ENCODE measurements at regions not wholly inside any gene's neighbourhood (a gene's known extent, or its start where the extent isn't known, plus 50 kb on each side); places are given as distances from the start of the nearest gene placed in this dataset.
"Not testable (repeated sequence)": the region's sequence is repeated elsewhere in the genome, so short reads cannot be mapped to it uniquely, and the experiment has no call there.

DNA sequence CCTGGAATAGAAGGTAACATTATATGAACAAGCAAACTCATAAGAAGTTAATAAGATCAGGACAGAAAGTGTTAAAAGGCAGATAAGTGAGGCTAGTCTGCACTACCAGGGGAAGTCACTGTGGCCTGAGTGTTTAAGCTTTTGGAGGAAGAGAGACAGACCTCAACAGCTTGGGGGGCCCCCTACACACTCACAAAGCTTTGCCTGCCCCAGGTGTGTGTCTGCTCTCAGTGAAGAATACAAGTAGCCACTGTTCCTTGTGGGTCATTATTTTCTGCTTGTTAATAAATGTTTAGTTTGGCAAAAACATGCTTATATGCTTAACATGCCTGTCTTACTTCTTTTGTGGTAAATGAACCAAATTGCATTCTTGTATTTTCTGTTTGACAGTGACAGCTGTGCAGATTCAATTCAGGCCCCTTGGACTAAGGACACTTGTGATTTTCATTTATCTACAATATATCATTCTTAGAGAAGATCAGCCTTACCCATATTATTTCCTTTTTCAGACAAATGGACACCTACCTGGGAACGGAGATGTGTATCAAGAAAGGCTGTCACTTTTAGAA lies 50.7 kb upstream of the C12orf71 start:
- Mint-ChIP-seq H3K4me3 (no peak overlapping the region), H3K36me3 (peaks cover 12% of the 10 kb centered on the region), H3K4me1 (no peaks in the 10 kb centered on the region), H3K27me3 (no peaks in the 10 kb centered on the region), H3K27ac (no peak overlapping the region), H3K9me3 (peaks cover 1 to 6% (median 4%) of the 10 kb centered on the region in 7 donors)
- Histone ChIP-seq H3K36me3 (ENCODE audit: control insufficient read depth, insufficient read depth, low read length) (no peaks in the 10 kb centered on the region), H3K27me3 (ENCODE audit: control insufficient read depth, insufficient read depth, low read length) (no peaks in the 10 kb centered on the region), H3K9me3 (ENCODE audit: control insufficient read depth in 2 of 2, low read length in 2 of 2) (no peaks in the 10 kb centered on the region), H3K27ac (ENCODE audit: insufficient read depth, low read length, poor library complexity, severe bottlenecking) (no peak overlapping the region), H3K4me1 (ENCODE audit: control insufficient read depth, insufficient read depth, low read length, poor library complexity, severe bottlenecking) (no peaks in the 10 kb centered on the region), H3K4me3 (ENCODE audit: low read depth, low read length) (no peak overlapping the region)
- DNase-seq = no peak
- ATAC-seq (ENCODE audit: low read depth in 2 of 2) = no peak

DNA sequence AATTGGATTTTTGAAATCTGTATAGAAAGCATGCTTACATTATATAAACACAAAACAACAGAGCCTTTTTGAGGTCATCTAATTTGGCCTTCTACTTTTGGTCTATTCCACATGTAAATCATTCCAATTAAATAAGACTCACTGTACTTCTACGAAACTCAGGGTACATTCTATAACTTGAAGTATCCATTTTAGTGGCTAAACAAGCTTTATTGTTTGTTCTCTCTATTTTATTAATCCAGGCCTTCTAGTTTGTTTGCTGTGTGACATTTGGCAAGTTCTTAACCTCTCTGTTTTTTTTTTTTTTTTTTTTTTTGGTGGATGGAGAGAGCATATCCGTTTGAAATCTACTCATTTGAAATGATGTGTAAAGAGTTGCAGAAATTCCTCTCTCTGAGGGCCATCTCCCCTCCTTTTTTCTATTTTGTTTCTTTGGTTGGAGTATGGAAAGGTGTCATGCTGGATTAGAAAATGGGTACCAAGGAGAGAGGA lies 58.1 kb upstream of the C12orf71 start:
- Mint-ChIP-seq H3K27ac (no peak overlapping the region), H3K36me3 (peaks cover 4% of the 10 kb centered on the region), H3K4me1 (peaks cover 8 to 21% (median 11%) of the 10 kb centered on the region in 4 donors), H3K4me3 (no peak overlapping the region), H3K9me3 (peaks cover 0 to 5% (median 4%) of the 10 kb centered on the region in 7 donors), H3K27me3 (no peaks in the 10 kb centered on the region)
- no peaks in the 10 kb centered on the region for H3K36me3 ChIP-seq (ENCODE audit: control insufficient read depth, insufficient read depth, low read length)
- H3K27me3 ChIP-seq (ENCODE audit: control insufficient read depth, insufficient read depth, low read length) = no peaks in the 10 kb centered on the region
- H3K4me1 ChIP-seq (ENCODE audit: control insufficient read depth, insufficient read depth, low read length, poor library complexity, severe bottlenecking) = no peaks in the 10 kb centered on the region
- no peaks in the 10 kb centered on the region for H3K9me3 ChIP-seq (ENCODE audit: control insufficient read depth in 2 of 2, low read length in 2 of 2)
- DNase-seq (no peak), ATAC-seq (ENCODE audit: low read depth in 2 of 2) (no peak)
- no peak overlapping the region for H3K27ac ChIP-seq (ENCODE audit: insufficient read depth, low read length, poor library complexity, severe bottlenecking)
- H3K4me3 ChIP-seq (ENCODE audit: low read depth, low read length) = no peak overlapping the region

DNA sequence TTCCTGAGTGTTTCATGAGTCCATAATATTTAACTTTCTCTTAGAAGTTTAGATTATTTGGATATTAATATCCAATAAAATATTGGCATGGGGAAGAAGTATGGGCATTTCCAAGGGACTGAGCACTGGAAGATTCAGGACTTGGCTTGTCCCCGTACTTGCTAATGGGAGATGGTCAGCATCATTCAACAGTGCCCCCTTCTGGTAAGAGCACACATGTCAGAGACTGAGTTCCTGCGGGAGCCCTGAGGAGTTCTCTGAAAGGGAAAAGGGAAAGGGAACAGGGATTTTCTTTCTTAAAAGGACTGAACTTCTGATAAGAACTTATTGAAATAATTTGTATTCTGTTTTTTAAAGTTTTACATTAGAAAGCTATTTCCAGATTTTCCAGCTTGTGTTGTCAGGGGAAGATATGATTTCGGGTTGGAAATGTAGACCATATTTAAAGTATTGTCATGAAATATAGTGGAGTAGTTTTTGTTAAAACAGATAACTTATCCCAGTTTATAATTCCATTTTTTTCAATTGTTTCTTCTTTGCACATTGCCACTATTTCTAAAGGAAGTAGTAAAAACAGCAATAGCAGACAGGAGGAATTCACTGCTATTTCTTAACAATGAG lies 59.8 kb upstream of the C12orf71 start:
- Histone ChIP-seq H3K4me1 (ENCODE audit: control insufficient read depth, insufficient read depth, low read length, poor library complexity, severe bottlenecking) (no peaks in the 10 kb centered on the region), H3K27me3 (ENCODE audit: control insufficient read depth, insufficient read depth, low read length) (no peaks in the 10 kb centered on the region), H3K27ac (ENCODE audit: insufficient read depth, low read length, poor library complexity, severe bottlenecking) (no peak overlapping the region), H3K4me3 (ENCODE audit: low read depth, low read length) (no peak overlapping the region), H3K36me3 (ENCODE audit: control insufficient read depth, insufficient read depth, low read length) (no peaks in the 10 kb centered on the region), H3K9me3 (ENCODE audit: control insufficient read depth in 2 of 2, low read length in 2 of 2) (no peaks in the 10 kb centered on the region)
- ATAC-seq (ENCODE audit: low read depth in 2 of 2) (peak; percentile 47 to 62), DNase-seq (peak; percentile 4 to 65 (median 30))
- Mint-ChIP-seq H3K4me3 (no peak overlapping the region), H3K36me3 (no peaks in the 10 kb centered on the region), H3K4me1 (peaks cover 8 to 22% (median 14%) of the 10 kb centered on the region in 4 donors), H3K9me3 (peaks cover 0 to 2% (median 0%) of the 10 kb centered on the region in 7 donors), H3K27ac (no peak overlapping the region), H3K27me3 (no peaks in the 10 kb centered on the region)

DNA sequence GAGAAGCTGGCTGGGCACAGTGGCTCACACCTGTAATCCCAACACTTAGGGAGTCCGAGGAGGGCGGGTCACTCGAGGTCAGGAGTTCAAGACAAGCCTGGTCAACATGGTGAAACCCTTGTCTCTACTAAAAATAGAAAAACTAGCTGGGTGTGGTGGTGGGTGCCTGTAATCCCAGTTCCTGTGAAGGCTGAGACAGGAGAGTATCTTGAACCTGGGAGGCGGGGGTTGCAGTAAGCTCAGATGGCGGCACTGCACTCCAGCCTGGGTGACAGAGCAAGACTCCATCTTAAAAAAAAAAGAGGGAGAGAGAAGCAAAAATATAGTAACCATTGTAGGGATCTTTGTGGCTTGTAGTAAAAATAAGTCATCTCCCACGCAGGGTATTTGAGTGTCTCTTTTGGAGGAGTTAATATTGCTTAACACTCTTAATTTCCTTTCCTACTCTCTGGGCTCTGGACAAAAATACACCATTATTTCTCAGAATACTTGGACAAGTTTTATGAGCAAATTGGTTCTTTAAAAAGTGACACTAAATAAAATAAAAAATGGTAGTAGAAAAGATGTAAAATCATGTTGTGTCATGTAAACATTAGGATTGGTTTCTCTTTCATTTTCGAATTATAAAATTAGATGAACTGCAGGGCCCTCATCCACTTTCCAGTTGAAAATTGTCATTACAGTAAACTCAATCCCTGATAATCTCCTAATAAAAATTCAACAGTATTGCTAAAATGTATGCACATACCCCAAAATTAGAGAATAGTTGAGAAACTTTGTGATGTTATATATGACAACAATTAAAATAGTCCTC lies 61.1 kb upstream of the C12orf71 start:
- Mint-ChIP-seq H3K27ac (peak overlapping the region in 1 of 3 donors; percentile 48), H3K9me3 (no peaks in the 10 kb centered on the region), H3K4me3 (no peak overlapping the region), H3K27me3 (no peaks in the 10 kb centered on the region), H3K36me3 (no peaks in the 10 kb centered on the region), H3K4me1 (peaks cover 8 to 22% (median 14%) of the 10 kb centered on the region in 4 donors)
- no peaks in the 10 kb centered on the region for H3K9me3 ChIP-seq (ENCODE audit: control insufficient read depth in 2 of 2, low read length in 2 of 2)
- DNase-seq (peak in 1 of 3 donors; percentile 29), ATAC-seq (ENCODE audit: low read depth in 2 of 2) (no peak)
- H3K27ac ChIP-seq (ENCODE audit: insufficient read depth, low read length, poor library complexity, severe bottlenecking) = no peak overlapping the region
- H3K4me1 ChIP-seq (ENCODE audit: control insufficient read depth, insufficient read depth, low read length, poor library complexity, severe bottlenecking) = no peaks in the 10 kb centered on the region
- H3K4me3 ChIP-seq (ENCODE audit: low read depth, low read length) = peak overlapping the region; percentile 26
- no peaks in the 10 kb centered on the region for H3K36me3 ChIP-seq (ENCODE audit: control insufficient read depth, insufficient read depth, low read length)
- H3K27me3 ChIP-seq (ENCODE audit: control insufficient read depth, insufficient read depth, low read length) = no peaks in the 10 kb centered on the region

DNA sequence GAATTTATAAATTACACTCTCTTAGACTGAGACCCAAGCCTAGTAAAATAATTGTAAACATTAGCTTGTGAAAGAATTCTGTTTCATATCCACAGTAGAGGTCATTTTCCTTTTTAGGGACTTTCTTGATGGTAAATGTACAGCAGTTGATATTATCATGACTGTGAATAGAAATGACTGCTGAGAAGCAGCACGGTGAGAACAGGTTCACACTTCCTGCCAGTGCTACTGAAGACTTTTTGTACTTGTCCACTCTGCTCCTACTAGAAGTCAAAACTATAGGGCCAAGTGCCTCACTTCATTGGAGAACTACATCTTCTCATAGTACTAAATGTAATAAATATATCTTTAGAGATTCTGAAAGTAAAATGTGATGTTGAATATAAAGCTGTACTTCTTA lies 63.3 kb upstream of the C12orf71 start:
- not testable (repeated sequence) for H3K27ac ChIP-seq (ENCODE audit: insufficient read depth, low read length, poor library complexity, severe bottlenecking); H3K27ac Mint-ChIP-seq; H3K4me3 ChIP-seq (ENCODE audit: low read depth, low read length); H3K27me3 Mint-ChIP-seq; H3K27me3 ChIP-seq (ENCODE audit: control insufficient read depth, insufficient read depth, low read length); H3K4me1 ChIP-seq (ENCODE audit: control insufficient read depth, insufficient read depth, low read length, poor library complexity, severe bottlenecking); H3K9me3 Mint-ChIP-seq; DNase-seq; H3K4me3 Mint-ChIP-seq; ATAC-seq (ENCODE audit: low read depth in 2 of 2); H3K36me3 Mint-ChIP-seq; H3K9me3 ChIP-seq (ENCODE audit: control insufficient read depth in 2 of 2, low read length in 2 of 2); H3K36me3 ChIP-seq (ENCODE audit: control insufficient read depth, insufficient read depth, low read length)
- H3K4me1 Mint-ChIP-seq = peaks cover 8 to 24% (median 16%) of the 10 kb centered on the region in 4 donors

DNA sequence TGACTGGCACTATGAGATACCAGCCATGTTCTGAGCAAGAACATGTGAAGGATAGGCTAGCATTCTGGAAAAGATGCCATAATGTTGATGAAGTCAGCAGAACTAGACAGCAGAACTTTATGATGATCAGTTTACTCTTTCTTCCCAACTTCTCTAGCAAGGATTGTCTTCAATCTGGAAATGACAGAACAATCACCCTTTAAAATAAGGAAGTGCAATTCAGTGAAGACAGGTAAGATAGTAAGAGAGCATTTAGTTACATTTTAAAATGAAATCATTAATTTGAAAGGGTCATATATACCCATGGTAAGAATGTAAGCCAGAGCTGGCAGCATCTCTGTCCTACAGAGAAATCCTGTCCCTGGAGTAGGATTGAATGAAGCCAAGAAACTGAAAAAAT lies 66.0 kb upstream of the C12orf71 start:
- no peak overlapping the region for H3K4me3 ChIP-seq (ENCODE audit: low read depth, low read length)
- no peaks in the 10 kb centered on the region for H3K4me1 ChIP-seq (ENCODE audit: control insufficient read depth, insufficient read depth, low read length, poor library complexity, severe bottlenecking)
- no peak for DNase-seq
- ATAC-seq (ENCODE audit: low read depth in 2 of 2) = no peak
- no peaks in the 10 kb centered on the region for H3K36me3 Mint-ChIP-seq
- peaks cover 0 to 1% (median 0%) of the 10 kb centered on the region in 7 donors for H3K9me3 Mint-ChIP-seq
- H3K4me1 Mint-ChIP-seq = peaks cover 5 to 24% (median 9%) of the 10 kb centered on the region in 4 donors
- H3K9me3 ChIP-seq (ENCODE audit: control insufficient read depth in 2 of 2, low read length in 2 of 2) = no peaks in the 10 kb centered on the region
- no peaks in the 10 kb centered on the region for H3K27me3 ChIP-seq (ENCODE audit: control insufficient read depth, insufficient read depth, low read length)
- no peak overlapping the region for H3K27ac ChIP-seq (ENCODE audit: insufficient read depth, low read length, poor library complexity, severe bottlenecking)
- H3K27me3 Mint-ChIP-seq = no peaks in the 10 kb centered on the region
- no peak overlapping the region for H3K27ac Mint-ChIP-seq
- no peak overlapping the region for H3K4me3 Mint-ChIP-seq
- no peaks in the 10 kb centered on the region for H3K36me3 ChIP-seq (ENCODE audit: control insufficient read depth, insufficient read depth, low read length)

DNA sequence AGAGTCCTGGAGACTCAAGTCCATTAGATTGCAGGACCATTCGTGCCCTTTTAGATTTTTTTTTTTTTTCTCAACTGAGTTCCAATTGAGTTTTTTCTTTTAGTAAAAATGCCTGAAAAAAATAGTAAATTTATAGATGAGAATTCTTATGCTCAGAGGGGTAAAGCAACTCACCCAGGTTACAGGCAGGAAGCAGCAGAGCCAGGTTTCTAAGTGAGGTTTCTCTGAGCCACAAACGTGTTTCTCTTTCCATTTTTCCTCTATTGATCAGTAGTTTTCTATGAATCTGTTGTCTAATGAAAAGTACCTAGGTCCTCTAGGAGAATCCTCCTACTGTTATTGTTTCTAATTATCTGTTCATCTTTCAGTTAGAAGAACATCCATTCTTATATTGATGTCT lies 66.4 kb upstream of the C12orf71 start:
- no peaks in the 10 kb centered on the region for H3K36me3 Mint-ChIP-seq
- H3K4me3 ChIP-seq (ENCODE audit: low read depth, low read length) = no peak overlapping the region
- peaks cover 0 to 1% (median 0%) of the 10 kb centered on the region in 7 donors for H3K9me3 Mint-ChIP-seq
- H3K27me3 Mint-ChIP-seq = no peaks in the 10 kb centered on the region
- H3K9me3 ChIP-seq (ENCODE audit: control insufficient read depth in 2 of 2, low read length in 2 of 2) = no peaks in the 10 kb centered on the region
- no peak for ATAC-seq (ENCODE audit: low read depth in 2 of 2)
- peak in 1 of 3 donors; percentile 21 for DNase-seq
- H3K4me1 ChIP-seq (ENCODE audit: control insufficient read depth, insufficient read depth, low read length, poor library complexity, severe bottlenecking) = no peaks in the 10 kb centered on the region
- no peak overlapping the region for H3K27ac Mint-ChIP-seq
- H3K36me3 ChIP-seq (ENCODE audit: control insufficient read depth, insufficient read depth, low read length) = no peaks in the 10 kb centered on the region
- no peak overlapping the region for H3K27ac ChIP-seq (ENCODE audit: insufficient read depth, low read length, poor library complexity, severe bottlenecking)
- peaks cover under 1 to 24% (median 6%) of the 10 kb centered on the region in 4 donors for H3K4me1 Mint-ChIP-seq
- no peaks in the 10 kb centered on the region for H3K27me3 ChIP-seq (ENCODE audit: control insufficient read depth, insufficient read depth, low read length)
- H3K4me3 Mint-ChIP-seq = no peak overlapping the region

All from CD4-positive, CD25-positive, alpha-beta regulatory T cell (primary cell).